HFFc6 (cell line): ENCODE measurements at regions not wholly inside any gene's neighbourhood (a gene's known extent, or its start where the extent isn't known, plus 50 kb on each side); places are given as distances from the start of the nearest gene placed in this dataset.
A peak's percentile ranks its signal among the peaks of the same experiment; 100 is the strongest.

Experiments
- DNase-seq: peaks from one replicate; pipeline ENCODE4 v3.0.0-alpha.2; 2018
- H3K27ac Mint-ChIP-seq: 2 replicates; pipeline ENCODE4 v1.8.0; 2020; ENCODE audit warnings: mild to moderate bottlenecking, mixed read lengths
- H3K27me3 Mint-ChIP-seq: 2 replicates; pipeline ENCODE4 v1.8.0; 2021; ENCODE audit warnings: mild to moderate bottlenecking, moderate library complexity, mixed read lengths; ENCODE audit not compliant: insufficient read depth
- H3K36me3 Mint-ChIP-seq: 2 replicates; pipeline ENCODE4 v1.8.0; 2021; ENCODE audit warnings: low read depth, mixed read lengths
- H3K4me1 Mint-ChIP-seq: 2 replicates; pipeline ENCODE4 v1.8.0; 2020; ENCODE audit warnings: low read depth, mixed read lengths
- H3K4me3 Mint-ChIP-seq: 2 replicates; pipeline ENCODE4 v1.8.0; 2020; ENCODE audit warnings: mild to moderate bottlenecking, moderate library complexity, mixed read lengths
- H3K9me3 Mint-ChIP-seq: 2 replicates; pipeline ENCODE4 v1.8.0; 2020; ENCODE audit warnings: mild to moderate bottlenecking, mixed read lengths
- TF ChIP-seq, protein P1 (sequence below): fragments of 200-600 bp; sonication (generic); IDR thresholded peaks from 2 replicates; pipeline ENCODE4 v1.5.0; 2021; ENCODE audit warnings: antibody characterized with exemption, mild to moderate bottlenecking

- Mint-ChIP-seq H3K4me3 (no peak overlapping the region), H3K9me3 (no peaks in the 10 kb centered on the region), H3K27me3 (no peaks in the 10 kb centered on the region; the same call in 1 of the 2 replicates), H3K4me1 (peaks cover 29% of the 10 kb centered on the region), H3K27ac (no peak overlapping the region), H3K36me3 (no peaks in the 10 kb centered on the region)
- TF ChIP-seq, protein P1, sequence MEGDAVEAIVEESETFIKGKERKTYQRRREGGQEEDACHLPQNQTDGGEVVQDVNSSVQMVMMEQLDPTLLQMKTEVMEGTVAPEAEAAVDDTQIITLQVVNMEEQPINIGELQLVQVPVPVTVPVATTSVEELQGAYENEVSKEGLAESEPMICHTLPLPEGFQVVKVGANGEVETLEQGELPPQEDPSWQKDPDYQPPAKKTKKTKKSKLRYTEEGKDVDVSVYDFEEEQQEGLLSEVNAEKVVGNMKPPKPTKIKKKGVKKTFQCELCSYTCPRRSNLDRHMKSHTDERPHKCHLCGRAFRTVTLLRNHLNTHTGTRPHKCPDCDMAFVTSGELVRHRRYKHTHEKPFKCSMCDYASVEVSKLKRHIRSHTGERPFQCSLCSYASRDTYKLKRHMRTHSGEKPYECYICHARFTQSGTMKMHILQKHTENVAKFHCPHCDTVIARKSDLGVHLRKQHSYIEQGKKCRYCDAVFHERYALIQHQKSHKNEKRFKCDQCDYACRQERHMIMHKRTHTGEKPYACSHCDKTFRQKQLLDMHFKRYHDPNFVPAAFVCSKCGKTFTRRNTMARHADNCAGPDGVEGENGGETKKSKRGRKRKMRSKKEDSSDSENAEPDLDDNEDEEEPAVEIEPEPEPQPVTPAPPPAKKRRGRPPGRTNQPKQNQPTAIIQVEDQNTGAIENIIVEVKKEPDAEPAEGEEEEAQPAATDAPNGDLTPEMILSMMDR, result no peak
- DNase-seq, result no peak
Measured at GRCh38 chr5:123880875-123881274, 368.9 kb downstream of the CSNK1G3 start.

DNA sequence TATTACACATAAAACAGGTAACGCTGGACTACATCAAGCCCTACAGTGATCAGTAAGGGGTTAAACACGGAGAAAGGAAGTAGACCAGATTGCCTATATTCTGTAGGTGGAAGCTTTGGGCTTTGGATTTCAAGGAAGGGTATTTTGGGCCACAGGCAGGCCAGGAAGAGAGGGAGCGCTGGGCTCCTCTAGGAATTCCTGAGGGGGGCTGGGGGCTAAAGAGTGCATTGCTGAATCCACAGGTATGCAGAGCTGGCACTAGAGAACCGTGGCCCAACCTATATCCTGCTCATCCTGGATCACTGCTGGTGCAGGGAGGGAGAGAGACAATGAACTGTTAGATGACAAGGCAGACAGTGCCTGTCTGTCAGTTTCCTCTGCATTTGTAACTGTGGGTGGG lies 367.1 kb downstream of the CSNK1G3 start:
- Mint-ChIP-seq H3K4me1 (peaks cover 46% of the 10 kb centered on the region), H3K4me3 (no peak overlapping the region), H3K36me3 (no peaks in the 10 kb centered on the region), H3K9me3 (no peaks in the 10 kb centered on the region), H3K27me3 (no peaks in the 10 kb centered on the region; the same call in 1 of the 2 replicates), H3K27ac (no peak overlapping the region)
- TF ChIP-seq, protein P1, result no peak
- DNase-seq, result no peak

GRCh38 chr5:123876276-123876790 lies 364.4 kb downstream of the CSNK1G3 start:
- peaks cover 19% of the 10 kb centered on the region for H3K4me1 Mint-ChIP-seq
- H3K27me3 Mint-ChIP-seq, result no peaks in the 10 kb centered on the region; the same call in 1 of the 2 replicates
- no peak overlapping the region for H3K27ac Mint-ChIP-seq
- H3K9me3 Mint-ChIP-seq, result no peaks in the 10 kb centered on the region
- no peak for DNase-seq
- no peak overlapping the region for H3K4me3 Mint-ChIP-seq
- TF ChIP-seq, protein P1, result no peak
- no peaks in the 10 kb centered on the region for H3K36me3 Mint-ChIP-seq

- no peaks in the 10 kb centered on the region; the same call in 1 of the 2 replicates for H3K27me3 Mint-ChIP-seq
- peaks cover 17% of the 10 kb centered on the region for H3K4me1 Mint-ChIP-seq
- no peaks in the 10 kb centered on the region for H3K36me3 Mint-ChIP-seq
- no peak overlapping the region for H3K27ac Mint-ChIP-seq
- H3K9me3 Mint-ChIP-seq, result no peaks in the 10 kb centered on the region
- TF ChIP-seq, protein P1, result no peak
- DNase-seq, result no peak
- H3K4me3 Mint-ChIP-seq, result no peak overlapping the region
Measured at GRCh38 chr5:123875561-123876275, 363.7 kb downstream of the CSNK1G3 start.

GRCh38 chr5:123874600-123875201 lies 362.7 kb downstream of the CSNK1G3 start:
- peaks cover 17% of the 10 kb centered on the region for H3K4me1 Mint-ChIP-seq
- TF ChIP-seq, protein P1, result no peak
- H3K27me3 Mint-ChIP-seq, result no peaks in the 10 kb centered on the region; the same call in 1 of the 2 replicates
- no peak for DNase-seq
- H3K27ac Mint-ChIP-seq, result 0 out of 2 replicates have a peak overlapping the region, but pooled peaks have one; percentile 8
- no peak overlapping the region for H3K4me3 Mint-ChIP-seq
- H3K9me3 Mint-ChIP-seq, result no peaks in the 10 kb centered on the region
- H3K36me3 Mint-ChIP-seq, result no peaks in the 10 kb centered on the region
